ENCODE measurements at regions not wholly inside any gene's neighbourhood (a gene's known extent, or its start where the extent isn't known, plus 50 kb on each side); places are given as distances from the start of the nearest gene placed in this dataset.

DNA sequence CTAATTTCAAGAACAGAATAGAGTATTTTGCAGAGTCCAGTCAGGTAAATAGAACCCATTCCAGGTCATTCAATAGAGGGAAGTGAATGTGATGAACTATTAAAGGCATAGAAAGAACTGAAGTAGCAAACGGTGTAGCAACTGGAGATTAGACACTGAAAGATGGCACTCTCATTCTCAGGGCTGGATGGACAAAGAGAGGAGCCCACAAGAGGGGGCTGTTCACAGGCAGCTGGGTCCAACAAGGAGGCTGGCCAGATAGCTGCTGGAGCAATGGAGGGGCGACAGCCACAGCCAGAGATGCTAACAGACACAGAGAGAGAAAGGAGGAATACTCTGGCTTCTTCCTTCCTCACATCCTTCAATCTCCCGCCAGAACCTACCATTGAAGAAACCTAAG is 93.1 kb upstream of the SMARCA2 start:
- TF ChIP-seq ZBTB7A (IDR thresholded peaks at IDR 0.05; ENCODE audit: low read depth): no peak
- TF ChIP-seq, protein P1, sequence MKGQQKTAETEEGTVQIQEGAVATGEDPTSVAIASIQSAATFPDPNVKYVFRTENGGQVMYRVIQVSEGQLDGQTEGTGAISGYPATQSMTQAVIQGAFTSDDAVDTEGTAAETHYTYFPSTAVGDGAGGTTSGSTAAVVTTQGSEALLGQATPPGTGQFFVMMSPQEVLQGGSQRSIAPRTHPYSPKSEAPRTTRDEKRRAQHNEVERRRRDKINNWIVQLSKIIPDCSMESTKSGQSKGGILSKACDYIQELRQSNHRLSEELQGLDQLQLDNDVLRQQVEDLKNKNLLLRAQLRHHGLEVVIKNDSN (IDR thresholded peaks at IDR 0.05): no peak
- no peak for TF ChIP-seq FOXM1 (IDR thresholded peaks at IDR 0.05; ENCODE audit: borderline replicate concordance, low read depth)
- TF ChIP-seq, protein P2, sequence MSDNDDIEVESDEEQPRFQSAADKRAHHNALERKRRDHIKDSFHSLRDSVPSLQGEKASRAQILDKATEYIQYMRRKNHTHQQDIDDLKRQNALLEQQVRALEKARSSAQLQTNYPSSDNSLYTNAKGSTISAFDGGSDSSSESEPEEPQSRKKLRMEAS (IDR thresholded peaks at IDR 0.05): no peak
- TF ChIP-seq EP300 (IDR thresholded peaks at IDR 0.05; ENCODE audit: borderline replicate concordance): no peak
- no peak for TF ChIP-seq RAD21 (IDR thresholded peaks at IDR 0.05; ENCODE audit: low read depth)
- TF ChIP-seq, protein P3, sequence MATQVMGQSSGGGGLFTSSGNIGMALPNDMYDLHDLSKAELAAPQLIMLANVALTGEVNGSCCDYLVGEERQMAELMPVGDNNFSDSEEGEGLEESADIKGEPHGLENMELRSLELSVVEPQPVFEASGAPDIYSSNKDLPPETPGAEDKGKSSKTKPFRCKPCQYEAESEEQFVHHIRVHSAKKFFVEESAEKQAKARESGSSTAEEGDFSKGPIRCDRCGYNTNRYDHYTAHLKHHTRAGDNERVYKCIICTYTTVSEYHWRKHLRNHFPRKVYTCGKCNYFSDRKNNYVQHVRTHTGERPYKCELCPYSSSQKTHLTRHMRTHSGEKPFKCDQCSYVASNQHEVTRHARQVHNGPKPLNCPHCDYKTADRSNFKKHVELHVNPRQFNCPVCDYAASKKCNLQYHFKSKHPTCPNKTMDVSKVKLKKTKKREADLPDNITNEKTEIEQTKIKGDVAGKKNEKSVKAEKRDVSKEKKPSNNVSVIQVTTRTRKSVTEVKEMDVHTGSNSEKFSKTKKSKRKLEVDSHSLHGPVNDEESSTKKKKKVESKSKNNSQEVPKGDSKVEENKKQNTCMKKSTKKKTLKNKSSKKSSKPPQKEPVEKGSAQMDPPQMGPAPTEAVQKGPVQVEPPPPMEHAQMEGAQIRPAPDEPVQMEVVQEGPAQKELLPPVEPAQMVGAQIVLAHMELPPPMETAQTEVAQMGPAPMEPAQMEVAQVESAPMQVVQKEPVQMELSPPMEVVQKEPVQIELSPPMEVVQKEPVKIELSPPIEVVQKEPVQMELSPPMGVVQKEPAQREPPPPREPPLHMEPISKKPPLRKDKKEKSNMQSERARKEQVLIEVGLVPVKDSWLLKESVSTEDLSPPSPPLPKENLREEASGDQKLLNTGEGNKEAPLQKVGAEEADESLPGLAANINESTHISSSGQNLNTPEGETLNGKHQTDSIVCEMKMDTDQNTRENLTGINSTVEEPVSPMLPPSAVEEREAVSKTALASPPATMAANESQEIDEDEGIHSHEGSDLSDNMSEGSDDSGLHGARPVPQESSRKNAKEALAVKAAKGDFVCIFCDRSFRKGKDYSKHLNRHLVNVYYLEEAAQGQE (IDR thresholded peaks at IDR 0.05; ENCODE audit: low read depth): no peak
- TF ChIP-seq CEBPB (IDR thresholded peaks at IDR 0.05): no peak
- no peak for TF ChIP-seq TAF1 (IDR thresholded peaks at IDR 0.05; ENCODE audit: low read depth)
- TF ChIP-seq EGR1 (IDR thresholded peaks at IDR 0.05): no peak
- TF ChIP-seq NFIC (IDR thresholded peaks at IDR 0.05): no peak
- no peak for TF ChIP-seq YY1 (IDR thresholded peaks at IDR 0.05; ENCODE audit: low read depth)
- no peak for TF ChIP-seq TCF12 (IDR thresholded peaks at IDR 0.05; ENCODE audit: low read depth)
